ENCODE measurements at regions not wholly inside any gene's neighbourhood (a gene's known extent, or its start where the extent isn't known, plus 50 kb on each side); places are given as distances from the start of the nearest gene placed in this dataset.

DNA sequence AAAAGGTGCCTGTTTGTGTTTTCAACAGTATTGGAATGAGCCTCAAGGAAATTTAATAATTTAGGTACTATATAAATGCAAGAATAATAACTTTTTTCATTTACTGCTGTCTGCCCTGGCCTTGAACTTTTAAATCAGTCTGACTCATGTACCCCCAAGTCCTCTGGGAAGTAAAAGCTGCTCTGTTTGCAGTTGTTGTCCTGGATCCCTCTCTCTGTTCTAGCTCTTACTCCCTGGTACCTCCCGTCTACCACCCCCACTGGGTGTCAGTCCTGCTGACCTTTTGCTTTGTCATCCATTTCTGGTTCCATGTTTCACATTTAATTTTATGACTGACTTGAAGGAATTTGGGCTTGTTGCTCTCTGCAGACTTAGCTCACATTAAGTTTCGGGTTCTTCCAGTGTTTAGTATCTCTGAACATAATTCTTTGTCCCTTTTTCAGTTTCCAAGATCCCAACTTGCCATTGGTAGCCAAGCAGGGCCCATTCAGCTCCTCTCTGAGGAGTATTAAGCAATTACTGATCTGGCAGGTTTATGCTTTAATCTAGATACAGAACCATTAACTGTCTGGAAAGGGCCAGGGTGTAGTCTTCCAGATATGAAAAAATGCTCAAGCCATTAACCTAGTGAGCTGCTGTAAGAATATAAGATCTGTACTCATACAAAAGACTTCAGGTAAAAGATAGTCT is 208.7 kb upstream of the FAM3C start:
- H3K4me3 ChIP-seq (ENCODE audit: low read length, poor library complexity, severe bottlenecking), result no peak overlapping the region
- H3K79me2 ChIP-seq (ENCODE audit: insufficient read depth, low read length), result no peaks in the 10 kb centered on the region
- TF ChIP-seq, protein P1, sequence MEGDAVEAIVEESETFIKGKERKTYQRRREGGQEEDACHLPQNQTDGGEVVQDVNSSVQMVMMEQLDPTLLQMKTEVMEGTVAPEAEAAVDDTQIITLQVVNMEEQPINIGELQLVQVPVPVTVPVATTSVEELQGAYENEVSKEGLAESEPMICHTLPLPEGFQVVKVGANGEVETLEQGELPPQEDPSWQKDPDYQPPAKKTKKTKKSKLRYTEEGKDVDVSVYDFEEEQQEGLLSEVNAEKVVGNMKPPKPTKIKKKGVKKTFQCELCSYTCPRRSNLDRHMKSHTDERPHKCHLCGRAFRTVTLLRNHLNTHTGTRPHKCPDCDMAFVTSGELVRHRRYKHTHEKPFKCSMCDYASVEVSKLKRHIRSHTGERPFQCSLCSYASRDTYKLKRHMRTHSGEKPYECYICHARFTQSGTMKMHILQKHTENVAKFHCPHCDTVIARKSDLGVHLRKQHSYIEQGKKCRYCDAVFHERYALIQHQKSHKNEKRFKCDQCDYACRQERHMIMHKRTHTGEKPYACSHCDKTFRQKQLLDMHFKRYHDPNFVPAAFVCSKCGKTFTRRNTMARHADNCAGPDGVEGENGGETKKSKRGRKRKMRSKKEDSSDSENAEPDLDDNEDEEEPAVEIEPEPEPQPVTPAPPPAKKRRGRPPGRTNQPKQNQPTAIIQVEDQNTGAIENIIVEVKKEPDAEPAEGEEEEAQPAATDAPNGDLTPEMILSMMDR (conservative IDR thresholded peaks at IDR 0.05; ENCODE audit: low read length), result no peak
- TF ChIP-seq EZH2phosphoT487 (IDR thresholded peaks at IDR 0.05; ENCODE audit: borderline replicate concordance), result no peak
- no peaks in the 10 kb centered on the region for H3K36me3 ChIP-seq (ENCODE audit: insufficient read depth, low read length)
- H3F3A ChIP-seq (ENCODE audit: low read depth), result no peaks in the 10 kb centered on the region
- H4K20me1 ChIP-seq (ENCODE audit: insufficient read depth, low read length, poor library complexity, severe bottlenecking), result no peaks in the 10 kb centered on the region
- H3K9ac ChIP-seq (ENCODE audit: low read depth, low read length, poor library complexity, severe bottlenecking), result no peak overlapping the region
- H3K9me2 ChIP-seq (replicated peaks; ENCODE audit: low read depth, low read length), result no peaks in the 10 kb centered on the region
- no peak overlapping the region; the same call in 1 of the 2 replicates for H2AFZ ChIP-seq (ENCODE audit: low read length)
- H3K4me2 ChIP-seq (ENCODE audit: low read depth, low read length, poor library complexity, severe bottlenecking), result no peak overlapping the region
- no peaks in the 10 kb centered on the region for H3K27me3 ChIP-seq (ENCODE audit: insufficient read depth, low read length, poor library complexity, severe bottlenecking)
- no peaks in the 10 kb centered on the region; the same call in 1 of the 2 replicates for H3K9me3 ChIP-seq (ENCODE audit: insufficient read depth, low read depth, low read length)
- H3K4me1 ChIP-seq (ENCODE audit: insufficient read depth, low read length, poor library complexity, severe bottlenecking), result no peaks in the 10 kb centered on the region

DNA sequence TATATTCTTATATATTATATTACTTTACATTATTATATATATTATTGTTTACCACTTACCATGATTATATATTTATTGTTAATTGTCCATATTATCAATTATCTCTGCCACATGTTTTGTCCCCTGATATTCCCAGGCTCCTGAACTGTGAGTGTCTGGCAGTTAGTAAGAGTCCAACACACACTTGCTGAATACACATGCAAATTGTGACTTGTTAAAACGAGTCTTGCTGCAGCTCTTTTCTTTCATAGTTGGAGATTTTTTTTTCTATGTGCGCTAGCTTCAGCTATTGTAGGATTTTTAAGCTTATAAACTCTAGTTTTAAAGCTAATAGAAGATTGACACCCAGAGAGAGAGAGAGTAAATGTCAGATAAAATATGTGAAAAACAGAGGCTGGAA is 207.8 kb upstream of the FAM3C start:
- Histone ChIP-seq H4K20me1 (ENCODE audit: insufficient read depth, low read length, poor library complexity, severe bottlenecking) (no peaks in the 10 kb centered on the region), H2AFZ (ENCODE audit: low read length) (no peak overlapping the region), H3K36me3 (ENCODE audit: insufficient read depth, low read length) (no peaks in the 10 kb centered on the region), H3K9ac (ENCODE audit: low read depth, low read length, poor library complexity, severe bottlenecking) (no peak overlapping the region), H3K9me3 (ENCODE audit: insufficient read depth, low read depth, low read length) (no peaks in the 10 kb centered on the region; the same call in 1 of the 2 replicates), H3K4me1 (ENCODE audit: insufficient read depth, low read length, poor library complexity, severe bottlenecking) (no peaks in the 10 kb centered on the region), H3K79me2 (ENCODE audit: insufficient read depth, low read length) (no peaks in the 10 kb centered on the region), H3K4me2 (ENCODE audit: low read depth, low read length, poor library complexity, severe bottlenecking) (no peak overlapping the region), H3K4me3 (ENCODE audit: low read length, poor library complexity, severe bottlenecking) (no peak overlapping the region), H3K9me2 (replicated peaks; ENCODE audit: low read depth, low read length) (no peaks in the 10 kb centered on the region), H3K27me3 (ENCODE audit: insufficient read depth, low read length, poor library complexity, severe bottlenecking) (no peaks in the 10 kb centered on the region), H3F3A (ENCODE audit: low read depth) (no peaks in the 10 kb centered on the region)
- no peak for TF ChIP-seq EZH2phosphoT487 (IDR thresholded peaks at IDR 0.05; ENCODE audit: borderline replicate concordance)
- TF ChIP-seq, protein P1 (conservative IDR thresholded peaks at IDR 0.05; ENCODE audit: low read length), result no peak

DNA sequence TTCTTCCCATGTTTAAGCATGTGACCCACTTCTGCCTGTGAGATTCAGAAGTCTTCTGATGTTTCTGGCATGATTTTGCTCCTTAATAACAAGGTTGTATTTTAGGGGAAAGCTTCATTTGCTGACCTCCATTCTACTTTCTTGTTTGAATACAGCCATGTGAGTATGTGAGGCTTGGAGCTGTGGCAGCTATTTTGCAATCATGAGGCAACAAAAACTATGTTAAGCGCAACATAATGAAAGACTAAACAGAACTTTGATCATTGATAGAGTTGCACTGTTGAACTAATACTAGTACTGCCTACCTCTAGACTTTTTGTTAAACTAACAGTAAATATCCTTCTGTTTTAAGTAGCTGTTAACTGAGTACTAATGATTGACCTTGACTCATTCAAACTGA is 203.8 kb upstream of the FAM3C start:
- Histone ChIP-seq H3K79me2 (ENCODE audit: insufficient read depth, low read length) (no peaks in the 10 kb centered on the region), H4K20me1 (ENCODE audit: insufficient read depth, low read length, poor library complexity, severe bottlenecking) (no peaks in the 10 kb centered on the region), H3K9me3 (ENCODE audit: insufficient read depth, low read depth, low read length) (no peaks in the 10 kb centered on the region), H3K9me2 (replicated peaks; ENCODE audit: low read depth, low read length) (no peaks in the 10 kb centered on the region), H3F3A (ENCODE audit: low read depth) (no peaks in the 10 kb centered on the region), H3K36me3 (ENCODE audit: insufficient read depth, low read length) (no peaks in the 10 kb centered on the region), H3K4me3 (ENCODE audit: low read length, poor library complexity, severe bottlenecking) (no peak overlapping the region), H3K9ac (ENCODE audit: low read depth, low read length, poor library complexity, severe bottlenecking) (no peak overlapping the region), H2AFZ (ENCODE audit: low read length) (no peak overlapping the region), H3K27me3 (ENCODE audit: insufficient read depth, low read length, poor library complexity, severe bottlenecking) (no peaks in the 10 kb centered on the region), H3K4me1 (ENCODE audit: insufficient read depth, low read length, poor library complexity, severe bottlenecking) (no peaks in the 10 kb centered on the region), H3K4me2 (ENCODE audit: low read depth, low read length, poor library complexity, severe bottlenecking) (no peak overlapping the region)
- no peak for TF ChIP-seq EZH2phosphoT487 (IDR thresholded peaks at IDR 0.05; ENCODE audit: borderline replicate concordance)

Data from Loucy (cell line).